ENCODE measurements at regions not wholly inside any gene's neighbourhood (a gene's known extent, or its start where the extent isn't known, plus 50 kb on each side); places are given as distances from the start of the nearest gene placed in this dataset.

DNA sequence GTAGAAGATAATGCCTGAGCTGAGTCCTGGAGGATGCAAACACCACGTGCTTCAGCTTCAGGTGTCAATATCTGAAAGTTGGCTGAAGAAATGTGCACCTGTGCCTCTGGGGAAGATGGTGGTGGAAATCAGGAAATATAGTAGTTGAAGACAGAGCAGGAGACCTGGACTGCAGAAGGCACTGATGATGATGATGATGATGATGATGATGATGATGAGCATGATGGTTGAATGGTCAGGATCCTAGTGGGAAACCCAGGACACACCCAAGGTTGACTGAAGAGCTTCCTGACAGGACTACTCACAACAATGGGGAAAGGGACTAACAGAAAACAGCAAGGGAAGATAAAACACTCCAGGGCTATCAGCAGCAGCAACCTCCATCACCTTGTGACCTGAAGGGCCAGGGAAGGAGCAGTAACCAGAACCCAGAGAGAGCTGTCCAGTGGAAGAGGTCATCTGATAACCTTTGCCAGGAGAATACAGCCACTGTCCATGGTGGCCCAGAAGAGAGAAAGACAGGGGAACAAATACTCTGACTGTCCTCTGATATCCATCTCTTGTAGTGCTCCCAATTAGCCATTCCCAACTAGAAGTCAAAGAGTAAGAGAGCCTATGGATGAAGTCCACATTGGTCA is 170.3 kb downstream of the TSHZ3 start:
- no peak for TF ChIP-seq POLR2A (IDR thresholded peaks at IDR 0.05)
- TF ChIP-seq, protein P1, sequence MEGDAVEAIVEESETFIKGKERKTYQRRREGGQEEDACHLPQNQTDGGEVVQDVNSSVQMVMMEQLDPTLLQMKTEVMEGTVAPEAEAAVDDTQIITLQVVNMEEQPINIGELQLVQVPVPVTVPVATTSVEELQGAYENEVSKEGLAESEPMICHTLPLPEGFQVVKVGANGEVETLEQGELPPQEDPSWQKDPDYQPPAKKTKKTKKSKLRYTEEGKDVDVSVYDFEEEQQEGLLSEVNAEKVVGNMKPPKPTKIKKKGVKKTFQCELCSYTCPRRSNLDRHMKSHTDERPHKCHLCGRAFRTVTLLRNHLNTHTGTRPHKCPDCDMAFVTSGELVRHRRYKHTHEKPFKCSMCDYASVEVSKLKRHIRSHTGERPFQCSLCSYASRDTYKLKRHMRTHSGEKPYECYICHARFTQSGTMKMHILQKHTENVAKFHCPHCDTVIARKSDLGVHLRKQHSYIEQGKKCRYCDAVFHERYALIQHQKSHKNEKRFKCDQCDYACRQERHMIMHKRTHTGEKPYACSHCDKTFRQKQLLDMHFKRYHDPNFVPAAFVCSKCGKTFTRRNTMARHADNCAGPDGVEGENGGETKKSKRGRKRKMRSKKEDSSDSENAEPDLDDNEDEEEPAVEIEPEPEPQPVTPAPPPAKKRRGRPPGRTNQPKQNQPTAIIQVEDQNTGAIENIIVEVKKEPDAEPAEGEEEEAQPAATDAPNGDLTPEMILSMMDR (IDR thresholded peaks at IDR 0.05) = no peak
- WGBS, 2 donors = 57 to 67% methylated on average over 1 of the region's 1 CpG
- Histone ChIP-seq H3K9me3 (no peaks in the 10 kb centered on the region), H3K27ac (no peak overlapping the region), H3K36me3 (no peaks in the 10 kb centered on the region), H3K4me1 (no peaks in the 10 kb centered on the region), H3K27me3 (no peaks in the 10 kb centered on the region), H3K4me3 (no peak overlapping the region)
- no peak for DNase-seq
- intact Hi-C loops (cut with DNase I) = no loop called here

DNA sequence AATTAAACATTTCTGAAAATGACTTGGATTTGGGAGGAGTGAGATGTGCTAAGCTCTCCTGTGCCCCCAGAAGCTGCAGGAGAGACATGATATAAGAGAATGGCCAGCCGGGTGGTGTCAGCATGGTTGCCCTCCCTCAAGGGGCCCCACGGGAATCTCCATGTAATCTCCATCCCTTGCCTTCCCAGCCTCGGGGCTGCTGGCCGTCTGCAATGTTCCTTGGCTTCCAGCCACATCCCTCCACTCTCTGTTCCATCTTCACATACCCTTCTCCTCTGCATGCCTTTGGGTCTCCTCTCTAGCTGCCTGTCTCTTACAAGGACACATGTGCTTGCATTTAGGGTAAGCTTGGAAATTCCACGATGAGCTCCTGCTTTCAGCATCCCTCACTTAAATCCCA is 172.0 kb downstream of the TSHZ3 start:
- 36 to 44% methylated on average over 4 to 5 of the region's 5 CpGs for WGBS, 2 donors
- intact Hi-C loops (cut with DNase I) = no loop called here

GRCh38 chr19:31175564-31176348 is 173.5 kb downstream of the TSHZ3 start:
- DNase-seq = no peak
- Histone ChIP-seq H3K36me3 (no peaks in the 10 kb centered on the region), H3K27ac (no peak overlapping the region), H3K4me1 (no peaks in the 10 kb centered on the region), H3K4me3 (no peak overlapping the region), H3K27me3 (no peaks in the 10 kb centered on the region), H3K9me3 (no peaks in the 10 kb centered on the region)
- TF ChIP-seq POLR2A (IDR thresholded peaks at IDR 0.05) = no peak
- TF ChIP-seq, protein P1 (IDR thresholded peaks at IDR 0.05) = no peak
- 87 to 88% methylated on average over 1 to 2 of the region's 3 CpGs for WGBS, 2 donors
- intact Hi-C loops (cut with DNase I) = no loop called here

More for the DNA sequence above, 172.0 kb downstream of the TSHZ3 start:
- Histone ChIP-seq H3K27ac (no peak overlapping the region), H3K9me3 (no peaks in the 10 kb centered on the region), H3K4me3 (no peak overlapping the region), H3K4me1 (no peaks in the 10 kb centered on the region), H3K27me3 (no peaks in the 10 kb centered on the region), H3K36me3 (no peaks in the 10 kb centered on the region)
- TF ChIP-seq, protein P1 (IDR thresholded peaks at IDR 0.05) = no peak
- no peak for TF ChIP-seq POLR2A (IDR thresholded peaks at IDR 0.05)
- no peak for DNase-seq

- TF ChIP-seq, protein P1 (IDR thresholded peaks at IDR 0.05) = no peak
- no peak for TF ChIP-seq POLR2A (IDR thresholded peaks at IDR 0.05)
- Histone ChIP-seq H3K27me3 (no peaks in the 10 kb centered on the region), H3K4me3 (no peak overlapping the region), H3K36me3 (no peaks in the 10 kb centered on the region), H3K9me3 (no peaks in the 10 kb centered on the region), H3K27ac (no peak overlapping the region), H3K4me1 (no peaks in the 10 kb centered on the region)
- DNase-seq = no peak
- 56 to 75% methylated on average over 5 of the region's 5 CpGs for WGBS, 2 donors
- intact Hi-C loops (cut with DNase I) = no loop called here
These were observed 174.3 kb downstream of the TSHZ3 start for GRCh38 chr19:31174948-31175347.

- Histone ChIP-seq H3K36me3 (no peaks in the 10 kb centered on the region), H3K4me3 (no peak overlapping the region), H3K27me3 (no peaks in the 10 kb centered on the region), H3K27ac (no peak overlapping the region), H3K9me3 (no peaks in the 10 kb centered on the region), H3K4me1 (no peaks in the 10 kb centered on the region)
- intact Hi-C loops (cut with DNase I) = no loop called here
- WGBS, 2 donors = 51 to 78% methylated on average over 3 to 4 of the region's 4 CpGs
- DNase-seq = no peak
- TF ChIP-seq POLR2A (IDR thresholded peaks at IDR 0.05) = no peak
- TF ChIP-seq, protein P1 (IDR thresholded peaks at IDR 0.05) = no peak
These were observed 175.2 kb downstream of the TSHZ3 start for GRCh38 chr19:31173991-31174390.
